ENCODE measurements at regions not wholly inside any gene's neighbourhood (a gene's known extent, or its start where the extent isn't known, plus 50 kb on each side); places are given as distances from the start of the nearest gene placed in this dataset.

DNA sequence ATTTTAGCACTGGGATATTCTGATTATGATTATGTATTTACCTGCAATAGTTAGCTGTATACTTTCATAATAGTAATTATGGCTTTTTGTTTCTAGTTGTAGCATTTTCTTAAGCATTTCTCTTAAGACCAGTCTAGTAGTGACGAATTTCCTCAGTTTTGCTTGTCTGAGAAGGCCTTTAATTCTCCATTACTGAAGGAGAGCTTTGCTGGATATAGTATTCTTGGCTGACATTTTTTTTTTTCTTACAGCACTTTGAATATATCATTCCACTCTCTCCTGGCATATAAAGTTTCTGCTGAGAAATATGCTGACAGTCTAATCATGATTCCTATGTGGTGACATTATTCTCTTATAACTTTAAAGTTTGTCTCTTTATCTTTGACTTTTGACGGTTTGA is 181.1 kb upstream of the DMRTA1 start:
- TF ChIP-seq CTCF (IDR thresholded peaks at IDR 0.05) (no peak), EZH2 (IDR thresholded peaks at IDR 0.05; ENCODE audit: borderline replicate concordance, insufficient read depth, low read depth, low read length, poor library complexity, severe bottlenecking) (no peak)
